Erythroblast (primary cell): ENCODE measurements at regions not wholly inside any gene's neighbourhood (a gene's known extent, or its start where the extent isn't known, plus 50 kb on each side); places are given as distances from the start of the nearest gene placed in this dataset.

Source experiments
- DNase-seq, 2 experiments: peaks; one replicate each; lab custom pipeline; 2025; lab: John Stamatoyannopoulos, UW
- GATA1 ChIP-seq: IDR thresholded peaks from 2 replicates; pipeline ENCODE4 v1.6.1; 2011; ENCODE audit warnings: low read depth, mild to moderate bottlenecking, control low read depth, low read length, moderate library complexity
- POLR2A ChIP-seq: IDR thresholded peaks from 2 replicates; pipeline ENCODE4 v1.6.1; 2011; ENCODE audit warnings: mild to moderate bottlenecking, low read length

GRCh38 chr2:34875091-34875745 is 1276.1 kb upstream of the FAM98A start:
- TF ChIP-seq POLR2A (no peak), GATA1 (no peak)
- no peak for DNase-seq

- TF ChIP-seq GATA1 = no peak
- TF ChIP-seq POLR2A = no peak
- DNase-seq = no peak
These were observed 1254.5 kb upstream of the FAM98A start for GRCh38 chr2:34853646-34854045.

DNA sequence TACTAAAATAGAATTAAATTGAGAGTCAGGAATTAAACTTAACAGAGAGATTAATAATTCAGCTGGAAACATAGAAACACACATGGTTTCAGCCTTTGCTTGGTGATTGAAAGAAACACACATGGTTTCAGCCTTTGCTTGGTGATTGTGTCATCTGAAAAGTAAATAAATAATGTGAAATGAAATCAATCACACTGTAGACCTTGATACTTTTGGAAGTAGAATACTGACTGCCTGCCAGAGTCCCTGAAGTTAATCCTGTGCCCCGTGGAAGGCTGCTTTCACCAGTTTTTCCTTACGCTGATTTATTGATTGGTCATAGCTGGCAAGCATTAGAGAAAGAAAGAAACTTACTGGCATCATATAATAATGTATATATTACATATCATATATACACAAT is 1252.7 kb upstream of the FAM98A start:
- no peak for DNase-seq
- TF ChIP-seq GATA1 (no peak), POLR2A (no peak)

DNA sequence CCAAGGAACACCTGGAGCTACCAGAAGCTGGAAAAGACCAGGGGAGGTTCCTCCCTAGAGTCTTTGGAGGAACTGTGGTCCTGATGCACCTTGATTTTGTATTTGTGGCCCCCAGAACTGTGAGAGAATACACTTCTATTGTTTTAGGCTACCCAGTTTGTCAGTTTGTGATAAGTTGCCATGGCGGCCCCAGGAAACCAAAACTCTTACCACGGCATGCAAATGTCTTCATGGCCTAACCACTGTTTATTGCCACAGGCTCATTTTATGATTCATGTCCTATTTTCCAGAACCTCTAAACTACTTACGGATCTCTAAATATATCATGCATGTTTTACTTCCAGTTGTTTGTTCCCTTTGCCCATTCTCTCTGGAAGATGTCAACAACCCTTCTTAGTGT is 1250.7 kb upstream of the FAM98A start:
- DNase-seq = no peak
- TF ChIP-seq GATA1 (no peak), POLR2A (no peak)

DNA sequence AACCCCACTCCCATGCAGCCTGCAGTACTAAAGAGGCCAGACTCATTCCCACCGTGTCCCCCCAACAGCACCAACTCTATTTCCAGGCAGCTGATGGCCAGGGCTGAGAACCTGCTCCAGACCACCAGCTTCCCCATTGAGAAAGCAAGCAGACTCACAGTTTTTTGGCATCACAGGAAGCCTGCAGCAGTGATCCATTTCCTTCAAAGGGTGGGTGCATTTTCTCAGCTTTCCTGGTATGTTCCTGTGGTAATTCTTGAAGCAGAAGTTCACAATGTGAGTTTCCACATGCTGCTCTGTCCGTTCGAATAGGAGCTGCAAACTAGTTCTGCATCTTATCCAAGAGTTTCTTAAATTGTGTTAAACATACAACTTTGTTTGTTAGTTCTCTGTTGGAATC is 1249.6 kb upstream of the FAM98A start:
- TF ChIP-seq POLR2A (no peak), GATA1 (no peak)
- no peak for DNase-seq

- no peak for TF ChIP-seq POLR2A
- no peak for TF ChIP-seq GATA1
- DNase-seq = no peak
These were observed 1249.0 kb upstream of the FAM98A start for GRCh38 chr2:34848132-34848531.

DNA sequence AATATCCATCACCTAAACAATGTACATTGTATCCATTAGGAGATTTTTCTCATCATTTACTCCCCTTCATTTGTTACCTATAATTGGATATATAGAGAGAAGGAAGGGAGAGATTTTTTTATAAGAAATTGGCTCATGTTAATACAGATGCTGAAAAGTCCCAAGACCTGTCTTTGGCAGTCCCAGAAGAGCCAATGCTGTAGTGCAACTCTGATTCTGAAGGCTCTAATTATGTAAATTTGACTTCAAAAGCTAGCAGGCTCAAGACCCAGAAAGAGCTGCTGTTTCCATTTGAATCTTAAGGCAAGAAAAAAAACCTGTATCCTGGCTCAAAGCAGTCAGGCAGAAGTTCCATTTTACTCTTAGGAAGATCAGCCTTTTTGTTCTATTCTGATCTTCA is 1245.5 kb upstream of the FAM98A start:
- TF ChIP-seq POLR2A (no peak), GATA1 (no peak)
- DNase-seq = no peak

DNA sequence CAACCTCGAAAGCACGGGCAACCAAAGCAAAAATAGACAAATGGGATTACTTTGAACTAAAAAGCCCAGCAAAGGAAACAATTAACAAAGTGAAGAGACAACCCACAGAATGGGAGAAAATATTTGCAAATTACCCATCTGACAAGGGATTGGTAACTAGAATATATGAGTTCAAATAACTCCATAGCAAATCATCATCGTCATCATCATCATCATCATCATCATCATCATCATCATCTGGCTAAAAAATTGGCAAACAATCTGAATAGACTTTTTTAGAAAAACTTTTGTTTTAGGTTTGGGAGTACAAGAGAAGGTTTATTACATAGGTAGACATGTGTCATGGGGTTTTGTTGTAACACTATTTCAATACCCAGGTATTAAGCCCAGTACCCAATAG is 1239.3 kb upstream of the FAM98A start:
- DNase-seq = no peak
- TF ChIP-seq POLR2A (no peak), GATA1 (no peak)

DNA sequence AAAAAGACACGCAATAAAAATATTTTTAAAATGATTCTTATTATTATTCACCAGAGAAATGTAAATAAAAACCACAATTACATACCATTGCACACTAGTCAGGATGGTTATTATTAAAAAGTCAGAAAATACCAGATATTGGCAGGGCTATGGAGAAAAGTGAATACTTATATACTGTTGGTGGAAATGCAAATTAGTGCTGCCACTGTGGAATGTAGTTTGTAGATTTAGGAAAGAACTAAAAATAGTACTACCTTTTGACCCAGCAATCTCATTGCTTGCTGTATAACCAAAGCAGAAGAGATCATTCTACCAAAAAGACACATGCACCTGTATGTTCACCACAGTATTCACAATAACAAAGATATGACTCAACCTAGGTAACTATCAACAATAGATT is 1237.3 kb upstream of the FAM98A start:
- no peak for DNase-seq
- TF ChIP-seq POLR2A = no peak
- no peak for TF ChIP-seq GATA1

DNA sequence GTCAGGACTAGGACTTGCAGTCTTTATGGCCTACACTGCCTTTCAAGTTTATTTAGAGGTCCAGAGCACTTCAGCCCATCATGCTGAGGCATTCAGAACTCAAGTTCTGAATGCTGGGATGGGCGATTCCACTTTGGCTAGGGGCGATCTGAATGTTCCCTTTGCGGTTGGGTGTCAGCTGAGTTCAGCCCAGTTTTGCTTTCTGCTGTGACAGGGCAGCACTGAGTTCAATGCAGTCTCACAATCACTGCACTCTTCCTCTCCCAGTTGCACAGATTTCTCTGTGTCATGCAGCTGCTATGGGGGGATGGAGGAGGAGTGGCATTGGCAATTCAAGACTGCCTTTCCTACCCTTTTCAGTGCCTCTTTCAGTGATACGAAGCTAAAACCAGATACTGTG is 1232.0 kb upstream of the FAM98A start:
- TF ChIP-seq POLR2A (no peak), GATA1 (no peak)
- DNase-seq = no peak

- TF ChIP-seq GATA1 = no peak
- TF ChIP-seq POLR2A = no peak
- no peak for DNase-seq
These were observed 1229.4 kb upstream of the FAM98A start for GRCh38 chr2:34828481-34828880.

- DNase-seq = no peak
- no peak for TF ChIP-seq POLR2A
- TF ChIP-seq GATA1 = no peak
These were observed 1228.3 kb upstream of the FAM98A start for GRCh38 chr2:34827398-34827797.

DNA sequence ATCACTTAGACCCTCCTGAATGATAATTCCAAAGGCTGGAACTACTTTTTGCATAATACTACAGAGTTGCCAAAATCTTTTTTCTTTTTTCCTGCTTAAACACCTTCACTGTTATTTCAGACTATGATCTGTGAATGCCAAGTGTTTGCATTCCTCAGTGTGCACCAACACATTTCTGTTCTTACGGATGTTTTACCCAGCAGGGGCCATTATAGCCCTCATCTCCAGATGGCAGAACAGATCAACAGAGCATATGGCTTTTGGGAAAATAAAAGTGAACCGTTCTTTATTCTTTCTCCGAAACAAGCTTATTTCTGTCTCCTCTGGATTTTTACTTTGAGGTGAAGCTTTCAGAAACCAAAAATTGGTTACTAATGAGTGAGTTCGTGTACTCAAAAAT is 1226.6 kb upstream of the FAM98A start:
- DNase-seq = no peak
- TF ChIP-seq GATA1 = no peak
- TF ChIP-seq POLR2A = no peak

DNA sequence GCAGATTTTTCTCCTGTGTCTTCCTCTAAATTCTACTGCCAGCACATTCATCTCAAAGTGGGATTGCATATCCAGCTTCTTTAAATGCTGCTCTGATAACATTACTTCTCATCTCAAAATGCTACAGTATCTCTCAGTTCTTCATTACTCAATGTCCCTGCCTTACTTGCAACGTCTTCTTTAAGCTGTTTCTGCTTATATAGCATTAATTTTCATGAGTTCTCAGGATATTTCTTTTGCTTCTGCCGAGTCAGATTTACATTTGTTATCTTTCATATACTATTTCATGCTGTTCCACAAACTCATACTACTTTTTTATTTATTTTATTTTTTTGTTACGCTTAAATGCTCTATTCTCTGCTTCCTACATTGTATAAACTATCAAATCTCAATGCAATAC is 1223.5 kb upstream of the FAM98A start:
- DNase-seq = no peak
- TF ChIP-seq POLR2A (no peak), GATA1 (no peak)

- no peak for DNase-seq
- TF ChIP-seq GATA1 (no peak), POLR2A (no peak)
These were observed 1216.1 kb upstream of the FAM98A start for GRCh38 chr2:34815052-34815741.
